T1000 (cell line): ENCODE measurements at regions not wholly inside any gene's neighbourhood (a gene's known extent, or its start where the extent isn't known, plus 50 kb on each side); places are given as distances from the start of the nearest gene placed in this dataset.

Source experiments
- DNase-seq: peaks from one replicate; lab custom pipeline; 2025; ENCODE audit warnings: mixed read lengths; lab: John Stamatoyannopoulos, UW

GRCh38 chr5:67297802-67298532 lies 101.4 kb upstream of the CD180 start:
- no peak for DNase-seq

- no peak for DNase-seq
These were observed 100.8 kb upstream of the CD180 start for GRCh38 chr5:67297376-67297775.

GRCh38 chr5:67294266-67294938 lies 97.8 kb upstream of the CD180 start:
- no peak for DNase-seq

- DNase-seq, result no peak
These were observed 96.6 kb upstream of the CD180 start for GRCh38 chr5:67293226-67293625.

GRCh38 chr5:67292201-67292940 lies 95.8 kb upstream of the CD180 start:
- no peak for DNase-seq

GRCh38 chr5:67291671-67292070 lies 95.1 kb upstream of the CD180 start:
- no peak for DNase-seq

GRCh38 chr5:67291066-67291465 lies 94.5 kb upstream of the CD180 start:
- no peak for DNase-seq

GRCh38 chr5:67290655-67291054 lies 94.1 kb upstream of the CD180 start:
- DNase-seq, result no peak

- no peak for DNase-seq
These were observed 93.3 kb upstream of the CD180 start for GRCh38 chr5:67289763-67290521.

- DNase-seq, result no peak
These were observed 91.1 kb upstream of the CD180 start for GRCh38 chr5:67287510-67288268.

GRCh38 chr5:67286006-67286405 lies 89.4 kb upstream of the CD180 start:
- DNase-seq, result no peak

- no peak for DNase-seq
These were observed 87.4 kb upstream of the CD180 start for GRCh38 chr5:67283988-67284487.

- no peak for DNase-seq
These were observed 86.8 kb upstream of the CD180 start for GRCh38 chr5:67283275-67283987.

- DNase-seq, result no peak
These were observed 85.3 kb upstream of the CD180 start for GRCh38 chr5:67281874-67282273.

- DNase-seq, result no peak
These were observed 77.2 kb upstream of the CD180 start for GRCh38 chr5:67273689-67274356.

- no peak for DNase-seq
These were observed 76.0 kb upstream of the CD180 start for GRCh38 chr5:67272453-67273130.

GRCh38 chr5:67268231-67269021 lies 71.8 kb upstream of the CD180 start:
- DNase-seq, result peak; percentile 52

GRCh38 chr5:67267512-67268216 lies 71.1 kb upstream of the CD180 start:
- no peak for DNase-seq
